CD14-positive monocyte (primary cell): ENCODE measurements at regions not wholly inside any gene's neighbourhood (a gene's known extent, or its start where the extent isn't known, plus 50 kb on each side); places are given as distances from the start of the nearest gene placed in this dataset.
A peak's percentile ranks its signal among the peaks of the same experiment; 100 is the strongest.

Experiments used
- DNase-seq, 3 donors: peaks; one replicate each; pipeline ENCODE4 v3.0.0-alpha.2; 2011 to 2022
- H2AFZ ChIP-seq: 2 replicates; pipeline ENCODE4 v1.6.0; 2012; ENCODE audit warnings: mild to moderate bottlenecking, low read depth, low read length, inconsistent platforms; ENCODE audit not compliant: insufficient read depth, poor library complexity, severe bottlenecking
- H3K27ac ChIP-seq, 2 donors: 1 replicate in 1 of 2; 2 replicates in 1 of 2; pipeline ENCODE4 v1.5.1; 2012 to 2013; ENCODE audit warnings: low read length in 2 of 2, control low read depth in 1 of 2, inconsistent platforms in 1 of 2, low read depth in 1 of 2, mild to moderate bottlenecking in 1 of 2
- H3K27me3 ChIP-seq, 2 donors: one replicate each; pipeline versions ENCODE4 v1.6.0 to v1.6.1; 2011 to 2013; ENCODE audit warnings: low read length in 2 of 2; ENCODE audit not compliant: control insufficient read depth in 2 of 2, insufficient read depth in 2 of 2
- H3K36me3 ChIP-seq, 2 donors: replicated peaks in 1 of 2; 1 replicate in 1 of 2; 2 replicates in 1 of 2; pipeline versions ENCODE4 v1.5.1 to v1.6.1; 2012 to 2013; ENCODE audit warnings: low read length in 2 of 2, control low read depth in 1 of 2, inconsistent platforms in 1 of 2, mild to moderate bottlenecking in 1 of 2; ENCODE audit not compliant: insufficient read depth in 2 of 2, control insufficient read depth in 1 of 2
- H3K4me1 ChIP-seq, 2 donors: 1 replicate in 1 of 2; 2 replicates in 1 of 2; pipeline versions ENCODE4 v1.5.1 to v1.6.1; 2012 to 2013; ENCODE audit warnings: low read length in 2 of 2, control low read depth in 1 of 2, inconsistent platforms in 1 of 2, mild to moderate bottlenecking in 1 of 2, moderate library complexity in 1 of 2; ENCODE audit not compliant: insufficient read depth in 2 of 2, control insufficient read depth in 1 of 2
- H3K4me2 ChIP-seq: replicated peaks from 2 replicates; pipeline ENCODE3; 2012; ENCODE audit warnings: low read length, moderate library complexity, mild to moderate bottlenecking; ENCODE audit not compliant: poor library complexity, severe bottlenecking; ENCODE audit errors: extremely low read depth
- H3K4me3 ChIP-seq, 3 experiments: fragments of 200-600 bp in 1 of 3; sonication (generic) in 1 of 3; replicated peaks in 1 of 3; 1 replicate in 2 of 3; 2 replicates in 1 of 3; pipeline ENCODE4 v1.5.1; 2011 to 2013; ENCODE audit warnings: low read length in 3 of 3, mild to moderate bottlenecking in 3 of 3, control low read depth in 2 of 3, low read depth in 2 of 3, inconsistent platforms in 1 of 3, moderate library complexity in 1 of 3
- H3K79me2 ChIP-seq: 2 replicates; pipeline ENCODE4 v1.6.0; 2012; ENCODE audit warnings: mild to moderate bottlenecking, control low read depth, inconsistent platforms, low read length, moderate library complexity; ENCODE audit not compliant: insufficient read depth
- H3K9ac ChIP-seq: 2 replicates; pipeline ENCODE4 v1.6.0; 2017; ENCODE audit warnings: low read length, mild to moderate bottlenecking; ENCODE audit not compliant: insufficient read depth, poor library complexity, severe bottlenecking
- H3K9me3 ChIP-seq, 2 donors: replicated peaks in 1 of 2; 1 replicate in 1 of 2; 2 replicates in 1 of 2; pipeline versions ENCODE4 v1.5.1 to v1.6.1; 2012 to 2013; ENCODE audit warnings: low read length in 2 of 2, control low read depth in 1 of 2; ENCODE audit not compliant: control insufficient read depth in 1 of 2, insufficient read depth in 1 of 2
- H4K20me1 ChIP-seq: 2 replicates; pipeline ENCODE4 v1.6.0; 2012; ENCODE audit warnings: mild to moderate bottlenecking, low read length, control low read depth, moderate library complexity; ENCODE audit not compliant: insufficient read depth
- H3K27ac Mint-ChIP-seq, 7 donors: one replicate each; pipeline ENCODE4 v1.8.0; 2020; ENCODE audit warnings: mild to moderate bottlenecking in 7 of 7, mixed read lengths in 7 of 7, moderate library complexity in 6 of 7, inconsistent platforms in 2 of 7
- H3K27me3 Mint-ChIP-seq, 3 donors: one replicate each; pipeline ENCODE4 v1.8.0; 2021 to 2022; ENCODE audit warnings: low read depth in 3 of 3, mild to moderate bottlenecking in 3 of 3, mixed read lengths in 3 of 3, moderate library complexity in 3 of 3, inconsistent platforms in 1 of 3
- H3K36me3 Mint-ChIP-seq, 2 donors: one replicate each; pipeline ENCODE4 v1.8.0; 2020; ENCODE audit warnings: mixed read lengths in 2 of 2, inconsistent platforms in 1 of 2, mild to moderate bottlenecking in 1 of 2
- H3K4me1 Mint-ChIP-seq: one replicate; pipeline ENCODE4 v1.8.0; 2020; ENCODE audit warnings: mild to moderate bottlenecking, mixed read lengths
- H3K4me3 Mint-ChIP-seq, 2 donors: one replicate each; pipeline ENCODE4 v1.8.0; 2020; ENCODE audit warnings: mild to moderate bottlenecking in 2 of 2, mixed read lengths in 2 of 2, moderate library complexity in 1 of 2
- H3K9me3 Mint-ChIP-seq, 7 donors: one replicate each; pipeline ENCODE4 v1.8.0; 2020 to 2022; ENCODE audit warnings: mixed read lengths in 7 of 7, mild to moderate bottlenecking in 6 of 7, moderate library complexity in 6 of 7, inconsistent platforms in 2 of 7
- CTCF ChIP-seq: fragments of 200-600 bp; IDR thresholded peaks from one replicate; pipeline ENCODE4 v1.8.0; 2022; ENCODE audit warnings: antibody characterized with exemption, mild to moderate bottlenecking
- WGBS: methylation state at CpG from one replicate; pipeline ENCODE4 v1.1.5; 2013; ENCODE audit warnings: missing lambda C conversion rate; ENCODE audit not compliant: insufficient coverage; 5-methylcytosine and 5-hydroxymethylcytosine counted together
- intact Hi-C, 2 donors: fragments of 100-400 bp; cut with micrococcal nuclease; formaldehyde crosslinking; loops; one replicate each; pipeline versions ENCODE4 v1.15.0 to v1.15.1; 2023

DNA sequence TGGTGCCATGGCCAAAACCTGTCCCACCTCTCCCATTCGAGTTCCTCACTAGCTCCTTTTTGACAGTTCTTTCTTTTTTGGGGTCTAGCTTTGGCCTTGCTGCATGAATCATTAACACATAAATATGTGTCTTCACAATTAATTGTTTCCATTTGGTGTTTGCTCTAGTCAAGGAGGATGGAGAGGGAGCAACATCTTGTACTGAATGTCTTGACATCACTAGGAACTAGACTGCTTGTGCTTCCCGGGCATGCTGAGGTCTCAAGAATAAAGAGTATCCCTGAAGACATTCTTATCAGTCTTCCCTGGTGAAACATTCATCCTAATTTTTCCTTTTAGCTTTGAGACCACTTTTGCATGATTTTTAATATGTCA lies 77.0 kb upstream of the ESR1 start:
- Histone ChIP-seq H3K27me3 (no peaks in the 10 kb centered on the region), H3K4me1 (no peaks in the 10 kb centered on the region), H3K4me3 (no peak overlapping the region), H3K9ac (no peak overlapping the region), H4K20me1 (no peaks in the 10 kb centered on the region), H3K9me3 (peaks cover 0 to 3% of the 10 kb centered on the region in 2 donors), H2AFZ (no peak overlapping the region), H3K36me3 (no peaks in the 10 kb centered on the region), H3K4me2 (no peak overlapping the region), H3K79me2 (no peaks in the 10 kb centered on the region), H3K27ac (no peak overlapping the region)
- intact Hi-C loops, result no loop called here
- Mint-ChIP-seq H3K36me3 (peaks cover 0 to 2% of the 10 kb centered on the region in 2 donors), H3K4me3 (no peak overlapping the region), H3K27ac (peak overlapping the region in 1 of 7 donors; percentile 40), H3K27me3 (peaks cover 0 to 2% (median 1%) of the 10 kb centered on the region in 3 donors), H3K9me3 (peaks cover 0 to 3% (median 2%) of the 10 kb centered on the region in 7 donors), H3K4me1 (no peaks in the 10 kb centered on the region)
- 100% methylated on average over 1 of the region's 2 CpGs for WGBS
- TF ChIP-seq CTCF, result no peak
- no peak for DNase-seq

DNA sequence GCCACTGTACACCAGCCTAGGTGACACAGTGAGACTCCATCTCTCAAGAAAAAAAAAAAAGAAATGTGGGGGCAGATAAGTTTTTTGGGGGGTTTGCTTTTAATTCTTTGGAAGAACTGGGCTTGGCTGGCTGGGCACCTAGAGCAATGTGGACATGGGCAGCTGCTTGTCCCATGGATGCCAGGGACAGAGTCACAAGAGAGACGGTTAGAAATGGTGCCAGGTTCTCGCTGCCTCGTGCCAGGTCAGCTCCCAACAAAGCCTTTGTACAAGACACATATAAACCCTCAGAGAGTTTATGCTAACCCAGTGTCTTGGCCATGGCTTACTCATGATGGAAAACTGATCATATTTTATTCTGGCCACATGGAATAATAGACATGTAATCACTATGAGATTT lies 76.2 kb upstream of the ESR1 start:
- peaks cover 0 to 2% of the 10 kb centered on the region in 2 donors for H3K36me3 Mint-ChIP-seq
- Histone ChIP-seq H3K27me3 (no peaks in the 10 kb centered on the region), H3K4me3 (no peak overlapping the region), H3K9ac (no peak overlapping the region), H3K79me2 (no peaks in the 10 kb centered on the region), H3K4me1 (no peaks in the 10 kb centered on the region), H3K27ac (no peak overlapping the region), H3K4me2 (no peak overlapping the region), H4K20me1 (no peaks in the 10 kb centered on the region), H3K9me3 (peaks cover 0 to 3% of the 10 kb centered on the region in 2 donors), H2AFZ (no peak overlapping the region), H3K36me3 (no peaks in the 10 kb centered on the region)
- intact Hi-C loops, result no loop called here
- H3K4me3 Mint-ChIP-seq, result no peak overlapping the region
- H3K9me3 Mint-ChIP-seq, result peaks cover 2 to 6% (median 4%) of the 10 kb centered on the region in 7 donors
- no peak overlapping the region for H3K27ac Mint-ChIP-seq
- no peak for DNase-seq
- TF ChIP-seq CTCF, result no peak
- WGBS, result no CpG with 5 or more reads among the region's 3 CpGs
- H3K4me1 Mint-ChIP-seq, result no peaks in the 10 kb centered on the region
- peaks cover 0 to 1% (median 1%) of the 10 kb centered on the region in 3 donors for H3K27me3 Mint-ChIP-seq
